22Rv1 (cell line): ENCODE measurements at regions not wholly inside any gene's neighbourhood (a gene's known extent, or its start where the extent isn't known, plus 50 kb on each side); places are given as distances from the start of the nearest gene placed in this dataset.
"Not testable (repeated sequence)": the region's sequence is repeated elsewhere in the genome, so short reads cannot be mapped to it uniquely, and the experiment has no call there.

Experiments
- H3K27ac ChIP-seq: fragments of 450-650 bp; 2 replicates; pipeline ENCODE4 v1.5.1; 2017
- CTCF ChIP-seq: fragments of 450-650 bp; IDR thresholded peaks from 2 replicates; pipeline ENCODE4 v1.5.1; 2017; ENCODE audit warnings: mild to moderate bottlenecking
- ZFX ChIP-seq: fragments of 450-650 bp; IDR thresholded peaks from 2 replicates; pipeline ENCODE4 v1.6.1; 2017; ENCODE audit warnings: antibody characterized with exemption, borderline replicate concordance

GRCh38 chr5:156076912-156077311 is 250.1 kb upstream of the SGCD start:
- TF ChIP-seq ZFX (no peak), CTCF (no peak)
- H3K27ac ChIP-seq, result no peak overlapping the region

- no peak overlapping the region for H3K27ac ChIP-seq
- no peak for TF ChIP-seq CTCF
- TF ChIP-seq ZFX, result no peak
Measured at GRCh38 chr5:156087577-156088110, 239.3 kb upstream of the SGCD start.

- not testable (repeated sequence) for H3K27ac ChIP-seq
Measured at GRCh38 chr5:156089955-156090940, 236.7 kb upstream of the SGCD start.

- no peak for TF ChIP-seq ZFX
- TF ChIP-seq CTCF, result no peak
Measured at GRCh38 chr5:156093024-156093423, 233.9 kb upstream of the SGCD start.

GRCh38 chr5:156094001-156094400 is 233.0 kb upstream of the SGCD start:
- TF ChIP-seq CTCF (no peak), ZFX (no peak)
- no peak overlapping the region for H3K27ac ChIP-seq

More at GRCh38 chr5:156093024-156093423, 233.9 kb upstream of the SGCD start:
- H3K27ac ChIP-seq, result no peak overlapping the region

GRCh38 chr5:156095709-156096241 is 231.2 kb upstream of the SGCD start:
- no peak for TF ChIP-seq ZFX
- no peak for TF ChIP-seq CTCF
- no peak overlapping the region for H3K27ac ChIP-seq

GRCh38 chr5:156096259-156096658 is 230.7 kb upstream of the SGCD start:
- TF ChIP-seq ZFX (no peak), CTCF (no peak)
- no peak overlapping the region for H3K27ac ChIP-seq
